SU-DHL-6 (cell line): ENCODE measurements at regions not wholly inside any gene's neighbourhood (a gene's known extent, or its start where the extent isn't known, plus 50 kb on each side); places are given as distances from the start of the nearest gene placed in this dataset.
A peak's percentile ranks its signal among the peaks of the same experiment; 100 is the strongest.

ENCODE experiments used
- H2AFZ ChIP-seq: fragments of 200-600 bp; sonication (generic); 2 replicates; pipeline ENCODE4 v1.6.1; 2014; ENCODE audit warnings: low read depth, mild to moderate bottlenecking, moderate library complexity, mixed read lengths, antibody characterized with exemption, low read length; ENCODE audit not compliant: severe bottlenecking
- H3F3A ChIP-seq: fragments of 200-600 bp; shearing (Covaris generic); 2 replicates; pipeline ENCODE4 v1.6.0; 2016; ENCODE audit warnings: antibody characterized with exemption, mild to moderate bottlenecking; ENCODE audit not compliant: insufficient read depth
- H3K27ac ChIP-seq: fragments of 200-600 bp; sonication (generic); 2 replicates; pipeline ENCODE4 v1.5.1; 2016; ENCODE audit warnings: low read depth, mild to moderate bottlenecking, low read length, moderate library complexity, mixed read lengths
- H3K27me3 ChIP-seq: fragments of 200-600 bp; sonication (generic), shearing (Covaris generic); 2 replicates; pipeline ENCODE4 v1.6.0; 2014; ENCODE audit warnings: mild to moderate bottlenecking, low read length
- H3K36me3 ChIP-seq: fragments of 200-600 bp; sonication (generic); 2 replicates; pipeline ENCODE4 v1.6.1; 2014; ENCODE audit warnings: mild to moderate bottlenecking, low read length, mixed read lengths
- H3K4me2 ChIP-seq: fragments of 300-600, 200-600 bp; shearing (Covaris generic), sonication (generic); 2 replicates; pipeline ENCODE4 v1.6.0; 2014; ENCODE audit warnings: low read length, low read depth, mild to moderate bottlenecking; ENCODE audit not compliant: poor library complexity, severe bottlenecking
- H3K4me3 ChIP-seq: fragments of 200-600 bp; sonication (generic); 2 replicates; pipeline ENCODE4 v1.5.1; 2014; ENCODE audit warnings: antibody characterized with exemption, low read length, mild to moderate bottlenecking, mixed read lengths; ENCODE audit not compliant: insufficient read depth, poor library complexity, severe bottlenecking
- H3K79me2 ChIP-seq: fragments of 200-600 bp; sonication (generic); 2 replicates; pipeline ENCODE4 v1.6.1; 2014; ENCODE audit warnings: mild to moderate bottlenecking, low read length, moderate library complexity; ENCODE audit not compliant: insufficient read depth
- H3K9ac ChIP-seq: fragments of 200-600 bp; sonication (generic); 2 replicates; pipeline ENCODE4 v1.7.0; 2014; ENCODE audit warnings: mild to moderate bottlenecking, low read length
- H3K9me2 ChIP-seq: fragments of 200-600 bp; sonication (generic); replicated peaks from 2 replicates; pipeline ENCODE4 v1.6.1; 2014; ENCODE audit warnings: low read length; ENCODE audit not compliant: insufficient read depth
- H3K9me3 ChIP-seq: fragments of 200-600 bp; sonication (generic); 2 replicates; pipeline ENCODE4 v1.6.1; 2014; ENCODE audit warnings: low read length, mixed read lengths; ENCODE audit not compliant: insufficient read depth
- H4K20me1 ChIP-seq: fragments of 200-600 bp; sonication (generic); 2 replicates; pipeline ENCODE4 v1.6.1; 2014; ENCODE audit warnings: low read depth, mild to moderate bottlenecking, antibody characterized with exemption, low read length, moderate library complexity, mixed read lengths
- CTCF ChIP-seq: fragments of 200-600 bp; sonication (generic); IDR thresholded peaks from one replicate; pipeline ENCODE4 v1.5.1; 2017; ENCODE audit warnings: antibody characterized with exemption, mild to moderate bottlenecking, low read length, moderate library complexity; ENCODE audit not compliant: insufficient read depth, poor library complexity, severe bottlenecking
- EZH2phosphoT487 ChIP-seq: fragments of 200-600 bp; sonication (generic), shearing (Covaris generic); conservative IDR thresholded peaks from 2 replicates; pipeline ENCODE4 v1.6.1; 2018; ENCODE audit warnings: mild to moderate bottlenecking, antibody characterized with exemption, low read length, moderate library complexity, mixed read lengths

- no peak overlapping the region for H3K9ac ChIP-seq
- no peaks in the 10 kb centered on the region for H3K27me3 ChIP-seq
- no peak overlapping the region for H3K27ac ChIP-seq
- H3K36me3 ChIP-seq = no peaks in the 10 kb centered on the region
- TF ChIP-seq CTCF = no peak
- no peak for TF ChIP-seq EZH2phosphoT487
- no peak overlapping the region for H2AFZ ChIP-seq
- no peaks in the 10 kb centered on the region for H3K79me2 ChIP-seq
- no peaks in the 10 kb centered on the region for H3K9me3 ChIP-seq
- no peaks in the 10 kb centered on the region for H4K20me1 ChIP-seq
- H3K4me3 ChIP-seq = no peak overlapping the region
- no peaks in the 10 kb centered on the region for H3K9me2 ChIP-seq
- no peaks in the 10 kb centered on the region for H3F3A ChIP-seq
- H3K4me2 ChIP-seq = no peak overlapping the region
Observed at GRCh38 chr10:131784363-131785120, 116.3 kb upstream of the PPP2R2D start.

DNA sequence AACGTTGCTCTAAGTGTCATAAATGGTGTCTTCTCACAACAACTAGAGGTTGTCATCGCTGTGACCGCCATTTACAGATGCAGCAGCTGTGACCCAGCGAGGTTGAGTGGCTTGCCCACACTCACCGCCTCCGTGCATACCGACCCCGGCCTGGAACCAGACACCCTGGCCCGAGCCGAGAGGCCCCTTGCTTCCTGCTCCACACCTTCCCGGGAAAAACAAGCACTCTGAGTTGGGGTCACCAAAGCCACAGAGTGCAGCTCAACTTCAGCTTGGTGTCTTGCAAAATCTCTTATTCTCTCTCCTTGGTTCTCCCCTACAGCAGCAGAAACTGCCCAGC lies 115.7 kb upstream of the PPP2R2D start:
- H3K36me3 ChIP-seq = no peaks in the 10 kb centered on the region
- no peak overlapping the region for H3K9ac ChIP-seq
- H3K27ac ChIP-seq = no peak overlapping the region
- TF ChIP-seq EZH2phosphoT487 = no peak
- no peak for TF ChIP-seq CTCF
- no peak overlapping the region for H3K4me3 ChIP-seq
- no peaks in the 10 kb centered on the region for H3K9me2 ChIP-seq
- no peaks in the 10 kb centered on the region for H3F3A ChIP-seq
- H4K20me1 ChIP-seq = no peaks in the 10 kb centered on the region
- no peak overlapping the region for H2AFZ ChIP-seq
- H3K79me2 ChIP-seq = no peaks in the 10 kb centered on the region
- no peak overlapping the region for H3K4me2 ChIP-seq
- H3K27me3 ChIP-seq = no peaks in the 10 kb centered on the region
- no peaks in the 10 kb centered on the region for H3K9me3 ChIP-seq

DNA sequence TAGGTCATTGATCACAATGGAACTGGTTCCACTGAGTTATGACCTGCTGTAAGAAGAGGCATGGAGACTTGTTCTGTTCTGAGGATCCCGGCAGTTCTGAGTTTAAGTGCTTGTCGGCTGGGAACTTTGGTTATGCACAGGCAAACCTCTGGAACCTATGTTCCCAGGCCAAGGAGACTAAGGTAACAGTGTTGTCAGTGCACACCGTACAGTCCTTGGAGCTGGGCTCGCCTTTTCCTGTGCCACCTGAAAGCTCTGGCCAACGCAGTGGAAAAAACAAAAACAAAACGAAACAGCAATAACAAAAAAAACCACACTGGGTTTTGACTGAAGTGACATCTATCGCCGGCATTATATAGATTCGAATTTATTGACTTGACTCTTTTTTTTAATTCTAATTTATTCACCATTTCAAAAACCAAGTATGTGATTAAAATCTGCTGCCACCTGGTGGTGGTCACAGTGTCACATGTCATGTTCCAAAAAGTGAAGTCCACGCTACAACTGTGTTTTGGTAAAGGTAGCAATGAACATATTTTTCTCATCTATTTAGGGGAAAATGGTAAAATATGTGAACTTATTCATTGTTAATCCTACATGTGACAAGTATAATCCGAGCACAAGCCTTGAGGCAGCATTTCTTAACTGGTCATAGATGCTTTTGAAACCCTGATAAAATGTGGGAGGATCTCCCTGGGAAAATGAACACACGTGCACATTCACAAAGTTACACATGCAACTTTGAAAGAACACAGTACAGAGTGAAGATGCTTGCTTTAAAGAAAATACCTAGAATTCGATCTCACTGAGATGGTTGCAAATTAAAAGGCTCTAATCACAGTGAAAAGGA lies 113.8 kb upstream of the PPP2R2D start:
- H3K4me2 ChIP-seq = no peak overlapping the region

More for the DNA sequence above, 113.8 kb upstream of the PPP2R2D start:
- TF ChIP-seq EZH2phosphoT487 (no peak), CTCF (peak; percentile 60)
- Histone ChIP-seq H3K9me3 (no peaks in the 10 kb centered on the region), H3F3A (no peaks in the 10 kb centered on the region), H3K9me2 (no peaks in the 10 kb centered on the region), H4K20me1 (no peaks in the 10 kb centered on the region), H3K27me3 (no peaks in the 10 kb centered on the region), H3K36me3 (no peaks in the 10 kb centered on the region), H3K9ac (no peak overlapping the region), H3K27ac (no peak overlapping the region), H3K79me2 (no peaks in the 10 kb centered on the region), H3K4me3 (no peak overlapping the region), H2AFZ (no peak overlapping the region)
